SK-N-SH treated with all-trans-retinoic acid at 6 μM for 48 hours (cell line): ENCODE measurements at regions not wholly inside any gene's neighbourhood (a gene's known extent, or its start where the extent isn't known, plus 50 kb on each side); places are given as distances from the start of the nearest gene placed in this dataset.

ENCODE experiments used
- ATAC-seq: fragments of 200-7000 bp; cut with Tn5 transposase; 3 replicates; pipeline ENCODE4 v1.9.1; 2020; ENCODE audit warnings: mild to moderate bottlenecking, moderate library complexity
- BACH2 ChIP-seq: fragments of 250-450 bp; sonication (Bioruptor Pico); IDR thresholded peaks from 2 replicates; pipeline ENCODE4 v1.9.0; 2021; ENCODE audit warnings: mild to moderate bottlenecking, borderline replicate concordance
- CSDC2 ChIP-seq: fragments of 250-450 bp; sonication (Bioruptor Pico); IDR thresholded peaks from 2 replicates; pipeline ENCODE4 v1.5.0; 2020; ENCODE audit warnings: mild to moderate bottlenecking, moderate library complexity
- ESRRG ChIP-seq: fragments of 250-450 bp; sonication (Bioruptor Pico); IDR thresholded peaks from 2 replicates; pipeline ENCODE4 v1.6.1; 2021; ENCODE audit warnings: mild to moderate bottlenecking
- GLIS3 ChIP-seq: fragments of 250-450 bp; sonication (Bioruptor Pico); IDR thresholded peaks from 2 replicates; pipeline ENCODE4 v1.5.0; 2020; ENCODE audit warnings: mild to moderate bottlenecking, moderate library complexity
- ISL1 ChIP-seq: fragments of 250-450 bp; sonication (Bioruptor Pico); IDR thresholded peaks from 2 replicates; pipeline ENCODE4 v2.1.2; 2022; ENCODE audit warnings: mild to moderate bottlenecking, moderate library complexity
- OSR1 ChIP-seq: fragments of 250-450 bp; sonication (Bioruptor Pico); IDR thresholded peaks from 2 replicates; pipeline ENCODE4 v1.8.0; 2022; ENCODE audit warnings: moderate library complexity, mild to moderate bottlenecking, inconsistent platforms
- POU6F1 ChIP-seq: fragments of 250-450 bp; sonication (Bioruptor Pico); IDR thresholded peaks from 2 replicates; pipeline ENCODE4 v1.8.0; 2021; ENCODE audit warnings: low read depth, mild to moderate bottlenecking, moderate library complexity, borderline replicate concordance
- PPARA ChIP-seq: fragments of 250-450 bp; sonication (Bioruptor Pico); IDR thresholded peaks from 2 replicates; pipeline ENCODE4 v1.5.0; 2020; ENCODE audit warnings: mild to moderate bottlenecking, borderline replicate concordance
- RARB ChIP-seq: fragments of 250-450 bp; sonication (Bioruptor Pico); IDR thresholded peaks from 2 replicates; pipeline ENCODE4 v1.8.0; 2021; ENCODE audit warnings: mild to moderate bottlenecking, moderate library complexity
- SNAI2 ChIP-seq: fragments of 250-450 bp; sonication (Bioruptor Pico); IDR thresholded peaks from 2 replicates; pipeline ENCODE4 v1.5.0; 2020; ENCODE audit warnings: mild to moderate bottlenecking, moderate library complexity
- TCF4 ChIP-seq: fragments of 250-450 bp; sonication (Bioruptor Pico); IDR thresholded peaks from 2 replicates; pipeline ENCODE4 v1.8.0; 2021; ENCODE audit warnings: mild to moderate bottlenecking, moderate library complexity, borderline replicate concordance
- TOX ChIP-seq: fragments of 250-450 bp; sonication (Bioruptor Pico); IDR thresholded peaks from 2 replicates; pipeline ENCODE4 v1.8.0; 2021; ENCODE audit warnings: mild to moderate bottlenecking, moderate library complexity, borderline replicate concordance
- ZFP3 ChIP-seq: fragments of 250-450 bp; sonication (Bioruptor Pico); IDR thresholded peaks from 2 replicates; pipeline ENCODE4 v1.5.0; 2020; ENCODE audit warnings: mild to moderate bottlenecking, moderate library complexity
- ZNF565 ChIP-seq: fragments of 450-650 bp; formaldehyde crosslinking; conservative IDR thresholded peaks from 2 replicates; pipeline ENCODE4 v1.5.0; 2020; ENCODE audit warnings: low read depth, mild to moderate bottlenecking, moderate library complexity
- ZNF70 ChIP-seq: fragments of 450-650 bp; formaldehyde crosslinking; IDR thresholded peaks from 2 replicates; pipeline ENCODE4 v1.5.0; 2020; ENCODE audit warnings: mild to moderate bottlenecking, moderate library complexity
- ZNF8 ChIP-seq: fragments of 450-650 bp; formaldehyde crosslinking; IDR thresholded peaks from 2 replicates; pipeline ENCODE4 v1.5.0; 2020; ENCODE audit warnings: mild to moderate bottlenecking, moderate library complexity
- TF ChIP-seq, protein P1 (sequence below): fragments of 250-450 bp; sonication (Bioruptor Pico); IDR thresholded peaks from 2 replicates; pipeline ENCODE4 v1.5.0; 2020; ENCODE audit warnings: mild to moderate bottlenecking, moderate library complexity
- TF ChIP-seq, protein P2 (sequence below): fragments of 250-450 bp; sonication (Bioruptor Pico); IDR thresholded peaks from 2 replicates; pipeline ENCODE4 v1.8.0; 2020; ENCODE audit warnings: mild to moderate bottlenecking, moderate library complexity, borderline replicate concordance
- TF ChIP-seq, protein P3 (sequence below): fragments of 250-450 bp; sonication (Bioruptor Pico); IDR thresholded peaks from 2 replicates; pipeline ENCODE4 v1.5.1; 2020; ENCODE audit warnings: low read depth, mild to moderate bottlenecking, moderate library complexity

DNA sequence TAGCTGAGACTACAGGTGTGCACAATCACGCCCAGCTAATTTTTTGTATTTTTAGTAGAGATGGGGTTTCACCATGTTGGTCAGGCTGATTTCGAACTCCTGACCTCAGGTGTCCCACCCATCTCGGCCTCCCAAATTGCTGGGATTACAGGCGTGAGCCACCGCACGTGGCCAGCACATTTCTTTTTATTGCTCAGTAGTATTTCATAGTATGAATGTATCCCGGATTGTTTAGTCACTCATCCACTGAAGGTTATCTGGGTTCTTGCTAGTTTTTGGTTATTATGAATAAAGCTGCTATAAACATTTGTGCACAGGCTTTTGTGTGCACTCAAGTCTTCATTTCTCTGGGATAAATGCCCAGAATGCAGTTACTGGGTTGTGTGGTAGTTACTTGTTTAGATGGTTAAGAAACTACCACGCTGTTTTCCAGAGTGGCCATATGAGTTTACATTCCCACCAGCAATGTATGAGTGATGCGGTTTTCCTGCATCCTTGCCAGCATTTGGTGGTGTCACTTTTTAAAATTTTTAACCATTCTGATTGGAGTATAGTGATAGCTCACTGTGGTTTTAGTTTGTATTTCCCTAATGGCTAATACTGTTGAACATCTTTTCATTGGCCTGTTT is 275.8 kb upstream of the LYZL1 start:
- TF ChIP-seq ZNF8 (CRISPR knock-in tag) (no peak), PPARA (no peak), ZFP3 (CRISPR knock-in tag) (no peak), ZNF565 (CRISPR knock-in tag) (no peak), ESRRG (CRISPR knock-in tag) (no peak), BACH2 (no peak)
- TF ChIP-seq, protein P1, sequence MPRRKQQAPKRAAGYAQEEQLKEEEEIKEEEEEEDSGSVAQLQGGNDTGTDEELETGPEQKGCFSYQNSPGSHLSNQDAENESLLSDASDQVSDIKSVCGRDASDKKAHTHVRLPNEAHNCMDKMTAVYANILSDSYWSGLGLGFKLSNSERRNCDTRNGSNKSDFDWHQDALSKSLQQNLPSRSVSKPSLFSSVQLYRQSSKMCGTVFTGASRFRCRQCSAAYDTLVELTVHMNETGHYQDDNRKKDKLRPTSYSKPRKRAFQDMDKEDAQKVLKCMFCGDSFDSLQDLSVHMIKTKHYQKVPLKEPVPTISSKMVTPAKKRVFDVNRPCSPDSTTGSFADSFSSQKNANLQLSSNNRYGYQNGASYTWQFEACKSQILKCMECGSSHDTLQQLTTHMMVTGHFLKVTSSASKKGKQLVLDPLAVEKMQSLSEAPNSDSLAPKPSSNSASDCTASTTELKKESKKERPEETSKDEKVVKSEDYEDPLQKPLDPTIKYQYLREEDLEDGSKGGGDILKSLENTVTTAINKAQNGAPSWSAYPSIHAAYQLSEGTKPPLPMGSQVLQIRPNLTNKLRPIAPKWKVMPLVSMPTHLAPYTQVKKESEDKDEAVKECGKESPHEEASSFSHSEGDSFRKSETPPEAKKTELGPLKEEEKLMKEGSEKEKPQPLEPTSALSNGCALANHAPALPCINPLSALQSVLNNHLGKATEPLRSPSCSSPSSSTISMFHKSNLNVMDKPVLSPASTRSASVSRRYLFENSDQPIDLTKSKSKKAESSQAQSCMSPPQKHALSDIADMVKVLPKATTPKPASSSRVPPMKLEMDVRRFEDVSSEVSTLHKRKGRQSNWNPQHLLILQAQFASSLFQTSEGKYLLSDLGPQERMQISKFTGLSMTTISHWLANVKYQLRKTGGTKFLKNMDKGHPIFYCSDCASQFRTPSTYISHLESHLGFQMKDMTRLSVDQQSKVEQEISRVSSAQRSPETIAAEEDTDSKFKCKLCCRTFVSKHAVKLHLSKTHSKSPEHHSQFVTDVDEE (CRISPR knock-in tag) = no peak
- TF ChIP-seq, protein P2, sequence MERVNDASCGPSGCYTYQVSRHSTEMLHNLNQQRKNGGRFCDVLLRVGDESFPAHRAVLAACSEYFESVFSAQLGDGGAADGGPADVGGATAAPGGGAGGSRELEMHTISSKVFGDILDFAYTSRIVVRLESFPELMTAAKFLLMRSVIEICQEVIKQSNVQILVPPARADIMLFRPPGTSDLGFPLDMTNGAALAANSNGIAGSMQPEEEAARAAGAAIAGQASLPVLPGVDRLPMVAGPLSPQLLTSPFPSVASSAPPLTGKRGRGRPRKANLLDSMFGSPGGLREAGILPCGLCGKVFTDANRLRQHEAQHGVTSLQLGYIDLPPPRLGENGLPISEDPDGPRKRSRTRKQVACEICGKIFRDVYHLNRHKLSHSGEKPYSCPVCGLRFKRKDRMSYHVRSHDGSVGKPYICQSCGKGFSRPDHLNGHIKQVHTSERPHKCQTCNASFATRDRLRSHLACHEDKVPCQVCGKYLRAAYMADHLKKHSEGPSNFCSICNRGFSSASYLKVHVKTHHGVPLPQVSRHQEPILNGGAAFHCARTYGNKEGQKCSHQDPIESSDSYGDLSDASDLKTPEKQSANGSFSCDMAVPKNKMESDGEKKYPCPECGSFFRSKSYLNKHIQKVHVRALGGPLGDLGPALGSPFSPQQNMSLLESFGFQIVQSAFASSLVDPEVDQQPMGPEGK = no peak
- ATAC-seq = no peak

DNA sequence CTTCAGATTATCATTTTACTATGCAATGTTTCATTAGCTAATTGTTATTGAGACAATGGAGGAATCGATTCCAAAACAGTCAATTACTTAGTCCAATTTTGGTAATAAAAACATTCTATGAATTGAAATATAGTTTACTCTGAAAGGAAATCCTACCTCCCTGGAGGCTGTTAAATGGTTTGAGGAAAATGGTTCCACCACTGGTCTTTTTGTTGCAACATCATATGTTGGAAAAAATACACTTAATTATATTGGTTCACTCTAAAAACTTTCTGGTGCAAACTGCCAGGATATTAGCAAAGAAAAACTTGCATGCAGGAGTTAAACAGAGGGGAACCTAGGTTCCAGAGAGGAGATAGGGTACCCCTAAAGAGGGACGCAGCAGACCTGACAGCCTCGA is 267.3 kb upstream of the LYZL1 start:
- ATAC-seq = no peak
- no peak for TF ChIP-seq TOX (CRISPR knock-in tag)
- TF ChIP-seq SNAI2 (CRISPR knock-in tag) = no peak
- no peak for TF ChIP-seq ZFP3 (CRISPR knock-in tag)
- no peak for TF ChIP-seq RARB
- TF ChIP-seq ZNF8 (CRISPR knock-in tag) = no peak

DNA sequence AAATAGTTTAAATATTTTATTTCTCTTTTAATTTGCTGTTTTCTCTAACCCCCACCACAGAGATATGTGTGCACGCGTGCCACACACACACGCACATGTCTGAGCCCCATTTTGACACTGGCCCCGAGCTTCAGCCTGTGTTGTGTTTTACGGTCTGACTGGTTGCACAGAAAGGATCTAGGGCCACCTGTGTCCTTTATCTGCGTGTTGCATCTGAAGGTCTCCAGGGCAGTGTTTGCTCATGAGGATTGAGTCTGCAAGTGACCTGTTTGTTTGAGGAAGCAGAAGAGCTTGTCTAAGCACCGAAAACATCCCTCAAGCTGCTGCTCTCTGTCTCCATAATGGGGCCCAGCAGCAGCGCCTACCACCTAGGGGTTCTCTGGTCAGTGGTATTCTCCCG is 266.4 kb upstream of the LYZL1 start:
- TF ChIP-seq TCF4 (no peak), ESRRG (CRISPR knock-in tag) (no peak)
- TF ChIP-seq, protein P2 = no peak
- TF ChIP-seq, all 23 proteins: peak for 0
- ATAC-seq = no peak

- ATAC-seq = no peak
- no peak for TF ChIP-seq RARB
- TF ChIP-seq BACH2 = no peak
Observed at GRCh38 chr10:29023678-29024077, 265.2 kb upstream of the LYZL1 start.

DNA sequence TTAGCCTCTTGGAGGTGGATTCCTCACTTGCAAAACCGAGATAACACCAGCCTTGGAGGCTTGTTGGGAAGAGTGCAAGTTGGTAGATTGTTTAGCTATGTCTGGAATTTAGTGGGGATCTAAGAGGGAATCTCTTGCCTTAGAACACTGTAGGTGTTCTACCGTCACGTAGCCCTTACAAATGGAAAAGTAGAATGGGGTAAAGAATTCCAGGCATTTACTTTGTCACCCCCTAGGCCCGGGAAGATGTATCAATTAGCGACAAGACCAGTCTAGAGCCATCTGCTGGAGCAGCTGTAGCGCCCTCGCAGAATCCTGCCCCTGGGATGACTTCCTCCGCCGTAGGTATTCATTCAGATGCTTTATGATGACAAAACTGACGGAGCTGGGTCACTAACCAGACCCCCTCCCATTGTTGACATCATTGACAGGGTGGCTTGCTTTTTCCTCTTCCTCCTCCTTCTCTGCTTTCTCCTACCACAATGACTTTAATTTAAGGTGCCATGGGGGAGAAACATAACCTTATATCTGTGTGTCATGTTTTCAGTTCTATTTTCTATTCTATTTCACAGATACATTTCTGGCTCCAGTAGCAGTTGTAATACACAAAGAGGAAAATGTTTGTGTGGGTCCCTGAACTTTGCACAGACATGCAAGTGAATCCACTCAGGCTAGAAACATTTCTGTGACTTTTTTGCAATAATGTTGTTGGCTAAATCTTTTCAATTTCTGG is 262.6 kb upstream of the LYZL1 start:
- no peak for ATAC-seq
- TF ChIP-seq ZNF70 (no peak), ISL1 (CRISPR knock-in tag) (no peak), ESRRG (CRISPR knock-in tag) (no peak), RARB (no peak), POU6F1 (no peak), CSDC2 (CRISPR knock-in tag) (no peak), TCF4 (no peak), GLIS3 (no peak), ZFP3 (CRISPR knock-in tag) (no peak), ZNF565 (CRISPR knock-in tag) (no peak), OSR1 (CRISPR knock-in tag) (no peak), ZNF8 (CRISPR knock-in tag) (no peak), BACH2 (no peak)
- TF ChIP-seq, protein P3, sequence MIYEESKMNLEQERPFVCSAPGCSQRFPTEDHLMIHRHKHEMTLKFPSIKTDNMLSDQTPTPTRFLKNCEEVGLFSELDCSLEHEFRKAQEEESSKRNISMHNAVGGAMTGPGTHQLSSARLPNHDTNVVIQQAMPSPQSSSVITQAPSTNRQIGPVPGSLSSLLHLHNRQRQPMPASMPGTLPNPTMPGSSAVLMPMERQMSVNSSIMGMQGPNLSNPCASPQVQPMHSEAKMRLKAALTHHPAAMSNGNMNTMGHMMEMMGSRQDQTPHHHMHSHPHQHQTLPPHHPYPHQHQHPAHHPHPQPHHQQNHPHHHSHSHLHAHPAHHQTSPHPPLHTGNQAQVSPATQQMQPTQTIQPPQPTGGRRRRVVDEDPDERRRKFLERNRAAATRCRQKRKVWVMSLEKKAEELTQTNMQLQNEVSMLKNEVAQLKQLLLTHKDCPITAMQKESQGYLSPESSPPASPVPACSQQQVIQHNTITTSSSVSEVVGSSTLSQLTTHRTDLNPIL (CRISPR knock-in tag) = no peak
- TF ChIP-seq, protein P2 = no peak
